ENCODE measurements at regions not wholly inside any gene's neighbourhood (a gene's known extent, or its start where the extent isn't known, plus 50 kb on each side); places are given as distances from the start of the nearest gene placed in this dataset.

DNA sequence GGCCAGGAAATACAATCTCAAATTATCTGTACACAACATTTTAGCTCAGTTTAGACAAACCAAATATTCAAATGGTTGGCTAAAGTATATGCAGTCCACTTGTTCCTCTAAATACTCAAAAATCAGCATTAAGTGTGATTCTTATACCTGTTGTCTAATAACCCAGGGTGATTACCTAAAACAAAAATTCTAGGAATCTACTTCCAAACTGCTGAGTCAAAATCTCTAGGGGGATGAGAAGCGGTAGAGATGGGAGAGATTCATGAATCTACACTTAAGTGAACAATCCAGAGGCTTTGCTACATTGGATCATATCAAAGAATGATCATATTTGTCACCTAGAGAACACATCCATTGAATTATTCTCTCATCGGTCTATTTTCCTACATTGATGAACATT lies 420.9 kb upstream of the PKDCC start:
- TF ChIP-seq TAF1 (IDR thresholded peaks at IDR 0.05; ENCODE audit: borderline replicate concordance, insufficient read depth, low read length) (no peak), SIN3A (IDR thresholded peaks at IDR 0.05; ENCODE audit: borderline replicate concordance, insufficient read depth, low read length) (no peak)
- TF ChIP-seq, protein P1, sequence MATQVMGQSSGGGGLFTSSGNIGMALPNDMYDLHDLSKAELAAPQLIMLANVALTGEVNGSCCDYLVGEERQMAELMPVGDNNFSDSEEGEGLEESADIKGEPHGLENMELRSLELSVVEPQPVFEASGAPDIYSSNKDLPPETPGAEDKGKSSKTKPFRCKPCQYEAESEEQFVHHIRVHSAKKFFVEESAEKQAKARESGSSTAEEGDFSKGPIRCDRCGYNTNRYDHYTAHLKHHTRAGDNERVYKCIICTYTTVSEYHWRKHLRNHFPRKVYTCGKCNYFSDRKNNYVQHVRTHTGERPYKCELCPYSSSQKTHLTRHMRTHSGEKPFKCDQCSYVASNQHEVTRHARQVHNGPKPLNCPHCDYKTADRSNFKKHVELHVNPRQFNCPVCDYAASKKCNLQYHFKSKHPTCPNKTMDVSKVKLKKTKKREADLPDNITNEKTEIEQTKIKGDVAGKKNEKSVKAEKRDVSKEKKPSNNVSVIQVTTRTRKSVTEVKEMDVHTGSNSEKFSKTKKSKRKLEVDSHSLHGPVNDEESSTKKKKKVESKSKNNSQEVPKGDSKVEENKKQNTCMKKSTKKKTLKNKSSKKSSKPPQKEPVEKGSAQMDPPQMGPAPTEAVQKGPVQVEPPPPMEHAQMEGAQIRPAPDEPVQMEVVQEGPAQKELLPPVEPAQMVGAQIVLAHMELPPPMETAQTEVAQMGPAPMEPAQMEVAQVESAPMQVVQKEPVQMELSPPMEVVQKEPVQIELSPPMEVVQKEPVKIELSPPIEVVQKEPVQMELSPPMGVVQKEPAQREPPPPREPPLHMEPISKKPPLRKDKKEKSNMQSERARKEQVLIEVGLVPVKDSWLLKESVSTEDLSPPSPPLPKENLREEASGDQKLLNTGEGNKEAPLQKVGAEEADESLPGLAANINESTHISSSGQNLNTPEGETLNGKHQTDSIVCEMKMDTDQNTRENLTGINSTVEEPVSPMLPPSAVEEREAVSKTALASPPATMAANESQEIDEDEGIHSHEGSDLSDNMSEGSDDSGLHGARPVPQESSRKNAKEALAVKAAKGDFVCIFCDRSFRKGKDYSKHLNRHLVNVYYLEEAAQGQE (IDR thresholded peaks at IDR 0.05; ENCODE audit: insufficient read depth in 1 of 2, low read depth in 2 of 2, low read length in 2 of 2), result no peak
